Aorta (tissue), 5 donors: ENCODE measurements at regions not wholly inside any gene's neighbourhood (a gene's known extent, or its start where the extent isn't known, plus 50 kb on each side); places are given as distances from the start of the nearest gene placed in this dataset.

Source experiments
- ATAC-seq: fragments of 200-7000 bp; cut with Tn5 transposase; one replicate; pipeline ENCODE4 v1.9.1; 2022; ENCODE audit warnings: moderate library complexity; ENCODE audit not compliant: low FRiP score
- DNase-seq, 2 donors: peaks; one replicate each; pipeline ENCODE4 v3.0.0-alpha.2; 2020
- H3K27ac ChIP-seq, 2 donors: one replicate each; pipeline ENCODE4 v1.5.1; 2013; ENCODE audit warnings: low read length in 2 of 2, mild to moderate bottlenecking in 2 of 2, moderate library complexity in 2 of 2, control low read depth in 1 of 2, inconsistent platforms in 1 of 2, low read depth in 1 of 2
- H3K27me3 ChIP-seq, 2 donors: one replicate each; pipeline ENCODE4 v1.6.1; 2013; ENCODE audit warnings: control low read depth in 1 of 2, low read length in 1 of 2, mild to moderate bottlenecking in 1 of 2, moderate library complexity in 1 of 2; ENCODE audit not compliant: insufficient read depth in 2 of 2, control insufficient read depth in 1 of 2
- H3K36me3 ChIP-seq, 2 donors: one replicate each; pipeline ENCODE4 v1.6.1; 2013; ENCODE audit warnings: control low read depth in 1 of 2, low read length in 1 of 2, mild to moderate bottlenecking in 1 of 2; ENCODE audit not compliant: insufficient read depth in 2 of 2, control insufficient read depth in 1 of 2
- H3K4me1 ChIP-seq, 2 donors: one replicate each; pipeline ENCODE4 v1.6.1; 2013; ENCODE audit warnings: low read length in 2 of 2, control low read depth in 1 of 2, mild to moderate bottlenecking in 1 of 2, moderate library complexity in 1 of 2; ENCODE audit not compliant: insufficient read depth in 2 of 2, control insufficient read depth in 1 of 2
- H3K4me3 ChIP-seq, 2 donors: one replicate each; pipeline ENCODE4 v1.5.1; 2013; ENCODE audit warnings: low read length in 2 of 2, control low read depth in 1 of 2, mild to moderate bottlenecking in 1 of 2
- H3K9me3 ChIP-seq: one replicate; pipeline ENCODE4 v1.6.1; 2013; ENCODE audit warnings: mild to moderate bottlenecking, low read length; ENCODE audit not compliant: control insufficient read depth
- WGBS, 2 donors: extraction: QIAGEN DNeasy Blood & Tissue Kit; methylation state at CpG; one replicate each; pipeline ENCODE4 v1.1.7; 2013; 5-methylcytosine and 5-hydroxymethylcytosine counted together
- intact Hi-C, 2 donors: fragments of 100-400 bp; cut with DNase I; formaldehyde crosslinking; loops; one replicate each; pipeline versions ENCODE4 v1.14.2 to v1.15.0; 2022
- donor health status: healthy with polysubstance abuse.
- donor health status: Bipolar disorder and iron deficiency.
- donor health status: DM: no; HTN: no; CAD: no.
- donor health status: DM: no; HTN: no; CAD: no.
- donor health status: DM: yes; HTN: yes; CAD: no.

- WGBS, 2 donors = 77 to 80% methylated on average over 5 of the region's 5 CpGs
- no peaks in the 10 kb centered on the region for H3K36me3 ChIP-seq
- DNase-seq (no peak), ATAC-seq (no peak)
- intact Hi-C loops = loop anchor here (5.0 to 10.0 kb wide), 2 partner anchors 104 to 248 kb away; no protein-coding TSS in a partner anchor
- H3K4me1 ChIP-seq = no peaks in the 10 kb centered on the region
- H3K27me3 ChIP-seq = no peaks in the 10 kb centered on the region
- H3K27ac ChIP-seq = no peak overlapping the region
- no peaks in the 10 kb centered on the region for H3K9me3 ChIP-seq
- no peak overlapping the region for H3K4me3 ChIP-seq
Observed at GRCh38 chr10:44066527-44067255, 318.2 kb downstream of the CXCL12 start.

GRCh38 chr10:44065788-44066526, 318.9 kb downstream of the CXCL12 start:
- Histone ChIP-seq H3K4me1 (no peaks in the 10 kb centered on the region), H3K27ac (peak overlapping the region; percentile 54 to 63), H3K9me3 (no peaks in the 10 kb centered on the region), H3K4me3 (no peak overlapping the region), H3K36me3 (no peaks in the 10 kb centered on the region), H3K27me3 (no peaks in the 10 kb centered on the region)
- ATAC-seq (peak; percentile 34), DNase-seq (no peak)
- 10 to 11% methylated on average over 9 of the region's 9 CpGs for WGBS, 2 donors
- intact Hi-C loops = loop anchor here (5.0 to 10.0 kb wide), 2 partner anchors 104 to 249 kb away; no protein-coding TSS in a partner anchor

- ATAC-seq (peak; percentile 16), DNase-seq (no peak)
- intact Hi-C loops = loop anchor here (5.0 to 10.0 kb wide), 2 partner anchors 103 to 250 kb away; no protein-coding TSS in a partner anchor
- Histone ChIP-seq H3K4me3 (no peak overlapping the region), H3K4me1 (no peaks in the 10 kb centered on the region), H3K27ac (peak overlapping the region; percentile 54 to 63), H3K9me3 (no peaks in the 10 kb centered on the region), H3K36me3 (no peaks in the 10 kb centered on the region), H3K27me3 (no peaks in the 10 kb centered on the region)
- WGBS, 2 donors = 32 to 35% methylated on average over 7 of the region's 7 CpGs
Observed at GRCh38 chr10:44064987-44065787, 319.7 kb downstream of the CXCL12 start.

- 40 to 49% methylated on average over 8 of the region's 8 CpGs for WGBS, 2 donors
- H3K27me3 ChIP-seq = no peaks in the 10 kb centered on the region
- H3K4me1 ChIP-seq = no peaks in the 10 kb centered on the region
- no peaks in the 10 kb centered on the region for H3K36me3 ChIP-seq
- H3K4me3 ChIP-seq = no peak overlapping the region
- ATAC-seq (no peak), DNase-seq (no peak)
- intact Hi-C loops = loop anchor here in 1 of 2 donors (10.0 kb wide), 1 partner anchor 250 kb away; no protein-coding TSS in a partner anchor
- no peaks in the 10 kb centered on the region for H3K9me3 ChIP-seq
- no peak overlapping the region for H3K27ac ChIP-seq
Observed at GRCh38 chr10:44064317-44064716, 320.6 kb downstream of the CXCL12 start.

GRCh38 chr10:44063686-44064085, 321.2 kb downstream of the CXCL12 start:
- Histone ChIP-seq H3K9me3 (no peaks in the 10 kb centered on the region), H3K4me3 (no peak overlapping the region), H3K27ac (no peak overlapping the region), H3K27me3 (no peaks in the 10 kb centered on the region), H3K36me3 (no peaks in the 10 kb centered on the region), H3K4me1 (no peaks in the 10 kb centered on the region)
- 88 to 95% methylated on average over 2 of the region's 2 CpGs for WGBS, 2 donors
- ATAC-seq (no peak), DNase-seq (no peak)
- intact Hi-C loops = loop anchor here in 1 of 2 donors (10.0 kb wide), 1 partner anchor 251 kb away; no protein-coding TSS in a partner anchor

GRCh38 chr10:44060719-44061118, 324.2 kb downstream of the CXCL12 start:
- intact Hi-C loops = loop anchor here in 1 of 2 donors (10.0 kb wide), 1 partner anchor 254 kb away; no protein-coding TSS in a partner anchor
- WGBS, 2 donors = 98 to 100% methylated on average over 2 of the region's 2 CpGs
- no peak overlapping the region for H3K4me3 ChIP-seq

GRCh38 chr10:44060221-44060620, 324.7 kb downstream of the CXCL12 start:
- no peak overlapping the region for H3K4me3 ChIP-seq
- DNase-seq (no peak), ATAC-seq (no peak)
- WGBS, 2 donors = 68 to 77% methylated on average over 2 of the region's 2 CpGs
- H3K27me3 ChIP-seq = no peaks in the 10 kb centered on the region
- intact Hi-C loops = loop anchor here in 1 of 2 donors (10.0 kb wide), 1 partner anchor 255 kb away; no protein-coding TSS in a partner anchor
- H3K9me3 ChIP-seq = no peaks in the 10 kb centered on the region
- no peaks in the 10 kb centered on the region for H3K36me3 ChIP-seq
- H3K4me1 ChIP-seq = no peaks in the 10 kb centered on the region
- H3K27ac ChIP-seq = no peak overlapping the region

More at GRCh38 chr10:44060719-44061118, 324.2 kb downstream of the CXCL12 start:
- Histone ChIP-seq H3K27ac (no peak overlapping the region), H3K9me3 (no peaks in the 10 kb centered on the region), H3K27me3 (no peaks in the 10 kb centered on the region), H3K4me1 (no peaks in the 10 kb centered on the region), H3K36me3 (no peaks in the 10 kb centered on the region)
- DNase-seq (no peak), ATAC-seq (no peak)

- Histone ChIP-seq H3K9me3 (no peaks in the 10 kb centered on the region), H3K4me3 (no peak overlapping the region), H3K27me3 (no peaks in the 10 kb centered on the region), H3K36me3 (no peaks in the 10 kb centered on the region), H3K27ac (no peak overlapping the region), H3K4me1 (no peaks in the 10 kb centered on the region)
- DNase-seq (no peak), ATAC-seq (no peak)
- intact Hi-C loops = no loop called here
- WGBS, 2 donors = 94 to 96% methylated on average over 3 of the region's 3 CpGs
Observed at GRCh38 chr10:44058259-44058658, 326.6 kb downstream of the CXCL12 start.
